ENCODE measurements at regions not wholly inside any gene's neighbourhood (a gene's known extent, or its start where the extent isn't known, plus 50 kb on each side); places are given as distances from the start of the nearest gene placed in this dataset.

GRCh38 chr10:128571071-128571470, 444.8 kb upstream of the MKI67 start:
- intact Hi-C loops (cut with DNase I): no loop called here
- WGBS, 3 donors: 94 to 97% (median 95%) methylated on average over 4 of the region's 4 CpGs
- no peaks in the 10 kb centered on the region for H3K27me3 ChIP-seq
- no peak for TF ChIP-seq POLR2A (IDR thresholded peaks at IDR 0.05)
- no peak for TF ChIP-seq EP300 (IDR thresholded peaks at IDR 0.05)
- TF ChIP-seq CTCF (IDR thresholded peaks at IDR 0.05): no peak
- no peak for DNase-seq
- H3K4me1 ChIP-seq (ENCODE audit: insufficient read depth): no peaks in the 10 kb centered on the region
- H3K27ac ChIP-seq: no peak overlapping the region
- H3K36me3 ChIP-seq: no peaks in the 10 kb centered on the region
- H3K9me3 ChIP-seq: no peaks in the 10 kb centered on the region
- no peak overlapping the region for H3K4me3 ChIP-seq

- H3K27me3 ChIP-seq: no peaks in the 10 kb centered on the region
- intact Hi-C loops (cut with DNase I): no loop called here
- H3K4me1 ChIP-seq (ENCODE audit: insufficient read depth): no peaks in the 10 kb centered on the region
- no peak overlapping the region for H3K4me3 ChIP-seq
- no peak overlapping the region for H3K27ac ChIP-seq
- no peaks in the 10 kb centered on the region for H3K36me3 ChIP-seq
- no peak for TF ChIP-seq EP300 (IDR thresholded peaks at IDR 0.05)
- TF ChIP-seq POLR2A (IDR thresholded peaks at IDR 0.05): no peak
- TF ChIP-seq CTCF (IDR thresholded peaks at IDR 0.05): no peak
- WGBS, 3 donors: 66 to 85% (median 74%) methylated on average over 3 of the region's 3 CpGs
- DNase-seq: no peak
- no peaks in the 10 kb centered on the region for H3K9me3 ChIP-seq
These were observed 445.5 kb upstream of the MKI67 start for GRCh38 chr10:128571745-128572144.

- no peak for TF ChIP-seq CTCF (IDR thresholded peaks at IDR 0.05)
- no peak for TF ChIP-seq POLR2A (IDR thresholded peaks at IDR 0.05)
- no peak for TF ChIP-seq EP300 (IDR thresholded peaks at IDR 0.05)
- Histone ChIP-seq H3K27ac (no peak overlapping the region), H3K4me3 (no peak overlapping the region), H3K4me1 (ENCODE audit: insufficient read depth) (no peaks in the 10 kb centered on the region), H3K27me3 (no peaks in the 10 kb centered on the region), H3K9me3 (no peaks in the 10 kb centered on the region), H3K36me3 (no peaks in the 10 kb centered on the region)
- 87 to 96% (median 88%) methylated on average over 7 of the region's 7 CpGs for WGBS, 3 donors
- intact Hi-C loops (cut with DNase I): no loop called here
- no peak for DNase-seq
These were observed 446.5 kb upstream of the MKI67 start for GRCh38 chr10:128572696-128573095.

- TF ChIP-seq POLR2A (IDR thresholded peaks at IDR 0.05): no peak
- TF ChIP-seq EP300 (IDR thresholded peaks at IDR 0.05): no peak
- no peak for TF ChIP-seq CTCF (IDR thresholded peaks at IDR 0.05)
- Histone ChIP-seq H3K36me3 (no peaks in the 10 kb centered on the region), H3K27me3 (no peaks in the 10 kb centered on the region), H3K4me1 (ENCODE audit: insufficient read depth) (no peaks in the 10 kb centered on the region), H3K27ac (no peak overlapping the region), H3K9me3 (no peaks in the 10 kb centered on the region), H3K4me3 (no peak overlapping the region)
- no peak for DNase-seq
- intact Hi-C loops (cut with DNase I): no loop called here
- WGBS, 3 donors: 82 to 86% (median 83%) methylated on average over 15 of the region's 15 CpGs
These were observed 447.1 kb upstream of the MKI67 start for GRCh38 chr10:128573281-128573845.

Data from ovary (tissue), 7 donors.